ENCODE measurements at regions not wholly inside any gene's neighbourhood (a gene's known extent, or its start where the extent isn't known, plus 50 kb on each side); places are given as distances from the start of the nearest gene placed in this dataset.

DNA sequence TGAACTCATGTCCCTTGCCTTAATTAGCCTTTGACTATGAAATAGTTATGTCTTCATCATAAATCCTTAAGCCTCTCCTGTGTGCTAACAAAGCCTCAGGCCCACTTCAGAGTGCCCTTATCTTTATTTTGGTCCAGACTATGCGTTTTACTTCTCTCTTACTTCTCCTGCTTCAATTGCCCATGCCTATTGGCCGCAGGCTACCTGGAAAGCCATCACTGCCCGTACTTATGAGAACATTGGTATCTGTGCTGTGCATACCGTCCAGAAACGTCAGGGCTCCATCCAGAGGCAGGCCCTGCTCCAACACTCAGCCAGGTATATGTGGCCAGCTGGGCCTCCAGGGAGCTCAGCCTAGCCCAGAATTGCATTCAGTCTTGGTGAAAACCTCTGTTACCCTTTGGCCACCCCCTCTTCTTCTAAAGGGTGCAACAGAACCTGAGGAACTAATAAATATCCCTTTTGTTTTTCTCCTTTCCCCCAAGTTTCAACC, 212.4 kb upstream of the MTPN start:
- Histone ChIP-seq H3K9me3 (peaks cover 4% of the 10 kb centered on the region; the same call in 1 of the 2 replicates), H3K4me1 (no peaks in the 10 kb centered on the region), H3K36me3 (ENCODE audit: control insufficient read depth, insufficient read depth, low read length) (no peaks in the 10 kb centered on the region), H3K27me3 (replicated peaks; ENCODE audit: control insufficient read depth, insufficient read depth, low read length) (no peaks in the 10 kb centered on the region), H3K4me3 (ENCODE audit: low read depth, low read length) (no peak overlapping the region)
- peaks cover 8% of the 10 kb centered on the region for H3K27me3 Mint-ChIP-seq (ENCODE audit: insufficient read depth, unreplicated experiment)
- no peaks in the 10 kb centered on the region for H3K4me1 Mint-ChIP-seq (ENCODE audit: low read depth, unreplicated experiment)
- no peaks in the 10 kb centered on the region for H3K36me3 Mint-ChIP-seq (ENCODE audit: insufficient read depth, unreplicated experiment)
- no peak for TF ChIP-seq CTCF (IDR thresholded peaks at IDR 0.05; ENCODE audit: insufficient read depth in 1 of 2, low read depth in 1 of 2, low read length in 1 of 2, severe bottlenecking in 1 of 2, unreplicated experiment in 1 of 2)
- no peaks in the 10 kb centered on the region for H3K9me3 Mint-ChIP-seq (ENCODE audit: unreplicated experiment)
- intact Hi-C loops (cut with micrococcal nuclease; ENCODE audit: unreplicated experiment): no loop called here
- H3K4me3 Mint-ChIP-seq (ENCODE audit: unreplicated experiment): no peak overlapping the region
- no peak overlapping the region for H3K27ac Mint-ChIP-seq (ENCODE audit: unreplicated experiment)
- no TSS peak for BruUV-seq (replicated peaks)
- ChIA-PET CTCF (no interaction called here), POLR2A (no interaction called here)
- no peak for DNase-seq

DNA sequence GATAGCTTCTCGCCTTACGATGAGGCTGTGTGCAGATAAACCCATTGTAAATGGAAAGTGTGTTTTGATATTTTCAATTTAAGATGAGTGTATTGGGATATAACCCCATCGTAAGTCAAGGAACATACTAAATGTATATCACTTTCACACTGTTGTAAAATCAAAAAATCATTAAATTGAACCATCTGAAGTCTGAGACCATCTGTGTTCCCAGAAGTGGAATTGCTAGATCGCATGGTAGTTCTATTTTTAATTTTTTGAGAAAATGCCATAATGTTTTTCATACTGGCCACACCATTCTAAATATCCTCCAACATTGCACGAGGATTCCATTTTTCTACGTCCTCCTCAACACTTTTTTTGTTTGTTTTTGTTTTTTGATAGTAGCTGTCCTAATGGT, 209.1 kb upstream of the MTPN start:
- H3K4me3 ChIP-seq (ENCODE audit: low read depth, low read length): no peak overlapping the region
- Mint-ChIP-seq H3K27me3 (ENCODE audit: insufficient read depth, unreplicated experiment) (peaks cover 20% of the 10 kb centered on the region), H3K9me3 (ENCODE audit: unreplicated experiment) (no peaks in the 10 kb centered on the region), H3K27ac (ENCODE audit: unreplicated experiment) (no peak overlapping the region), H3K4me1 (ENCODE audit: low read depth, unreplicated experiment) (no peaks in the 10 kb centered on the region), H3K4me3 (ENCODE audit: unreplicated experiment) (no peak overlapping the region), H3K36me3 (ENCODE audit: insufficient read depth, unreplicated experiment) (no peaks in the 10 kb centered on the region)
- no peak for TF ChIP-seq CTCF (IDR thresholded peaks at IDR 0.05; ENCODE audit: insufficient read depth in 1 of 2, low read depth in 1 of 2, low read length in 1 of 2, severe bottlenecking in 1 of 2, unreplicated experiment in 1 of 2)
- H3K36me3 ChIP-seq (ENCODE audit: control insufficient read depth, insufficient read depth, low read length): no peaks in the 10 kb centered on the region
- no peaks in the 10 kb centered on the region for H3K4me1 ChIP-seq
- H3K9me3 ChIP-seq: no peaks in the 10 kb centered on the region
- intact Hi-C loops (cut with micrococcal nuclease; ENCODE audit: unreplicated experiment): no loop called here
- BruUV-seq (replicated peaks): no TSS peak
- DNase-seq: no peak
- no peaks in the 10 kb centered on the region for H3K27me3 ChIP-seq (replicated peaks; ENCODE audit: control insufficient read depth, insufficient read depth, low read length)
- POLR2A ChIA-PET: no interaction called here
- CTCF ChIA-PET: no interaction called here

- intact Hi-C loops (cut with micrococcal nuclease; ENCODE audit: unreplicated experiment): no loop called here
- Mint-ChIP-seq H3K4me3 (ENCODE audit: unreplicated experiment) (no peak overlapping the region), H3K36me3 (ENCODE audit: insufficient read depth, unreplicated experiment) (no peaks in the 10 kb centered on the region), H3K9me3 (ENCODE audit: unreplicated experiment) (no peaks in the 10 kb centered on the region), H3K27me3 (ENCODE audit: insufficient read depth, unreplicated experiment) (peaks cover 23% of the 10 kb centered on the region), H3K4me1 (ENCODE audit: low read depth, unreplicated experiment) (no peaks in the 10 kb centered on the region), H3K27ac (ENCODE audit: unreplicated experiment) (no peak overlapping the region)
- Histone ChIP-seq H3K27me3 (replicated peaks; ENCODE audit: control insufficient read depth, insufficient read depth, low read length) (no peaks in the 10 kb centered on the region), H3K4me1 (no peaks in the 10 kb centered on the region), H3K4me3 (ENCODE audit: low read depth, low read length) (no peak overlapping the region), H3K36me3 (ENCODE audit: control insufficient read depth, insufficient read depth, low read length) (no peaks in the 10 kb centered on the region), H3K9me3 (no peaks in the 10 kb centered on the region)
- DNase-seq: no peak
- POLR2A ChIA-PET: no interaction called here
- no peak for TF ChIP-seq CTCF (IDR thresholded peaks at IDR 0.05; ENCODE audit: insufficient read depth in 1 of 2, low read depth in 1 of 2, low read length in 1 of 2, severe bottlenecking in 1 of 2, unreplicated experiment in 1 of 2)
- no TSS peak for BruUV-seq (replicated peaks)
- CTCF ChIA-PET: no interaction called here
Observed at GRCh38 chr7:136184719-136185118, 207.6 kb upstream of the MTPN start.
